ENCODE measurements at regions not wholly inside any gene's neighbourhood (a gene's known extent, or its start where the extent isn't known, plus 50 kb on each side); places are given as distances from the start of the nearest gene placed in this dataset.
A peak's percentile ranks its signal among the peaks of the same experiment; 100 is the strongest.

GRCh38 chr10:4654496-4654895 lies 171.5 kb upstream of the AKR1E2 start:
- Histone ChIP-seq H3K4me3 (ENCODE audit: low read depth, low read length) (no peak overlapping the region), H3K27me3 (ENCODE audit: control insufficient read depth, insufficient read depth, low read length) (no peaks in the 10 kb centered on the region), H3K36me3 (ENCODE audit: control insufficient read depth, insufficient read depth, low read length) (no peaks in the 10 kb centered on the region)
- ChIA-PET CTCF (interaction anchor here (0.7 kb wide), 1 partner anchor 153 kb away, joined by 4 read pairs; no protein-coding TSS in a partner anchor), POLR2A (no interaction called here)
- no peak for TF ChIP-seq CTCF (IDR thresholded peaks at IDR 0.05; ENCODE audit: insufficient read depth, low read depth, low read length)
- DNase-seq (ENCODE audit: low read depth): no peak

GRCh38 chr10:4653160-4653559 lies 172.8 kb upstream of the AKR1E2 start:
- ChIA-PET CTCF (interaction anchor here (0.9 kb wide), 1 partner anchor 141 kb away, joined by 3 read pairs; no protein-coding TSS in a partner anchor), POLR2A (no interaction called here)
- no peaks in the 10 kb centered on the region for H3K36me3 ChIP-seq (ENCODE audit: control insufficient read depth, insufficient read depth, low read length)
- no peak for TF ChIP-seq CTCF (IDR thresholded peaks at IDR 0.05; ENCODE audit: insufficient read depth, low read depth, low read length)
- DNase-seq (ENCODE audit: low read depth): no peak
- no peaks in the 10 kb centered on the region for H3K27me3 ChIP-seq (ENCODE audit: control insufficient read depth, insufficient read depth, low read length)
- no peak overlapping the region for H3K4me3 ChIP-seq (ENCODE audit: low read depth, low read length)

DNA sequence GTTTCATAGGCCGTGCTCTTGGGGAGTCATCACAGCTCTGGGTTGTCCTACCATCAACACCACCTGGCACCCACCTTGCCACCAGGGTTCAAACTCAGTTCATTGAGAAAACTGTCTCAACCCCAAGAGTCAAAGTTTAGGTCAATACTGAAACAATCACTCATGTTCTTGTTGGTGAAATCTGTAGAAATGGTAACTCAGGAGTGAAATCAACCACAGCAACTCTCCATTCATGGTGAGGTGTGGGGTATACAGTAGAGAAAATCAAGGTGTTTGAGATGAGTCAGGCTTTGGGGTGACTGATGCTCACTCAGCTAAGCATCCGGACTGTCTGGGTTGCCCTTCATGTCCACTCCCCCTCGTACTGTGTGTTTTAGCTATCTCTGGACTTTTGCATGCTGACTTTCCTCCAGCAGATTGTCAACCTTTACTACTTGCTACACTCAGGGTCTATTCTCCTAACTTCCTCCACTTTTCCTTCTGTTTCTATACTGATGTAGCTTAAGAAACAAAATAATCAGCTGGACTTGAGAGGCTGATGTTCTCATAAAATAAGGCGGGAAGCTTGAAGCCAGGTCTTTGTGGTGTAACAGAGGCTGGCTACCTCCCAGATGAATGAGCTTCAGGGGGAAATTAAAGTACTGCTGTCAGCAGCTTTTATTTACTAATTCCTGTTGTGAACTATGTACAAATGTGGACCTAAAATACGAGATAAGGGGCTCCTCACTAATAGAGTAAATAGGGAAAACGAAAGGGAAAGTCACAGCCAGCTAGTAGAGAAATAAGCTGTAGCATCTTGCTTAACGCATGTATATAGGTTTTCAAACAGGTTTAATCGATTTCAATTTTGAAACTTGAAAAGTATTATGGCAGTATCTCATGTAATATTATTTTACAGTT lies 173.6 kb upstream of the AKR1E2 start:
- H3K36me3 ChIP-seq (ENCODE audit: control insufficient read depth, insufficient read depth, low read length): no peaks in the 10 kb centered on the region
- POLR2A ChIA-PET: no interaction called here
- no peak overlapping the region for H3K4me3 ChIP-seq (ENCODE audit: low read depth, low read length)
- no peaks in the 10 kb centered on the region for H3K27me3 ChIP-seq (ENCODE audit: control insufficient read depth, insufficient read depth, low read length)
- DNase-seq (ENCODE audit: low read depth): no peak
- CTCF ChIA-PET: interaction anchor here (0.5 to 0.9 kb wide), 2 partner anchors 79 to 141 kb away, joined by 3 read pairs; no protein-coding TSS in a partner anchor
- no peak for TF ChIP-seq CTCF (IDR thresholded peaks at IDR 0.05; ENCODE audit: insufficient read depth, low read depth, low read length)

DNA sequence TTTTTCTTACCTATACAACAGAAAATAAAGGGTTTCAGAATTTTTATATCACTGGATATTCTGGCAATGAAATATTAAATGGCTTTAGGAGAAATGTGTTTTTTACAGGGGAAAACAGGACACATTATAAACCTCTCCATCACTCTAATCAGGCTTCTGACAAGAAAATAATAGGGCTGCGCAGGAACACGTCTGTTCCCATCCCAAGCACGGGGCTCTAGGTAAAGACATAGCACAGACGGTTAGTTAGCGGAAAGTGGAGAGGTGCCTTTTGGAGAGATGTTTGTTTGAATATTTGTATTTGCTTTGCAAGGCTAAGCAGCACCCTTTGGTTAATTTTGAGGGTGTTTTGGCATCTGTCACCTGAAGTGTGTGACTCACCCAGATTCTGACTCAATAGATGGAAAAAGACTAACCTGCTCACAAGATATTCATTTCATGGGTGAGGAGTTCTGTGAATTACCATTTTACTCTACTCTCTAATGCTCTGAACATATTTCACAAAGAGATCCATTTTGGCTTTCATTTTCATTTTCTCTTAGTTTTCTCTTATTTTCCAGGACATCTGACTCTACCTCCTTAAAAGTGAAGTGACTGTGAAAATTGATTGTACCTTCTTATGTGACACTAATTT lies 174.5 kb upstream of the AKR1E2 start:
- TF ChIP-seq CTCF (IDR thresholded peaks at IDR 0.05; ENCODE audit: insufficient read depth, low read depth, low read length): no peak
- ChIA-PET CTCF (no interaction called here), POLR2A (no interaction called here)
- Histone ChIP-seq H3K4me3 (ENCODE audit: low read depth, low read length) (no peak overlapping the region), H3K36me3 (ENCODE audit: control insufficient read depth, insufficient read depth, low read length) (no peaks in the 10 kb centered on the region), H3K27me3 (ENCODE audit: control insufficient read depth, insufficient read depth, low read length) (no peaks in the 10 kb centered on the region)
- DNase-seq (ENCODE audit: low read depth): no peak

DNA sequence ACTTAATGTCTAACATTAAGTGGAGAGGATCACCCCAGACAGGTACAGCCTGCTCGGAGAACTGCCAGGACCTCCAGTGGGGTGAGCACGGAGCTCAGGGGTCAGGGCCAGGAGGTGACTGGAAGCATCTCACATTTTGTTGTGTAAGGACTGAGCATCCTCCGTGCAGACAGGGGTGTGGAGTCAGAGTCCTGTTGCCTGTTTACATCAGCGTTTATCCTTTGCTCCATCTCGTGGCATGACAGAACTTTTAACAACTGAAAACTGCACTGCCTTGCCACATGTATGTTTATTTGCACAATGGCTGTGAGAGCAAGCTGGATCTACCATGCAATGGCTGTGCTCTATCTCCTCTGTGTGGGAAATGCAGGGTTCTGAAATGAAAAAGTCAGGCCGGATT lies 175.4 kb upstream of the AKR1E2 start:
- Histone ChIP-seq H3K27me3 (ENCODE audit: control insufficient read depth, insufficient read depth, low read length) (no peaks in the 10 kb centered on the region), H3K4me3 (ENCODE audit: low read depth, low read length) (no peak overlapping the region), H3K36me3 (ENCODE audit: control insufficient read depth, insufficient read depth, low read length) (no peaks in the 10 kb centered on the region)
- POLR2A ChIA-PET: no interaction called here
- TF ChIP-seq CTCF (IDR thresholded peaks at IDR 0.05; ENCODE audit: insufficient read depth, low read depth, low read length): 0 out of 2 replicates have a peak, but pooled peaks have one; percentile 11
- peak; percentile 14 for DNase-seq (ENCODE audit: low read depth)
- CTCF ChIA-PET: interaction anchor here (0.6 kb wide), 1 partner anchor 145 kb away, joined by 5 read pairs; no protein-coding TSS in a partner anchor
